ENCODE measurements at regions not wholly inside any gene's neighbourhood (a gene's known extent, or its start where the extent isn't known, plus 50 kb on each side); places are given as distances from the start of the nearest gene placed in this dataset.

- H3K4me2 ChIP-seq, result no peak overlapping the region
- H3K36me3 ChIP-seq (ENCODE audit: low read depth), result no peaks in the 10 kb centered on the region
- H3K4me3 ChIP-seq, result no peak overlapping the region
- H3F3A ChIP-seq (ENCODE audit: insufficient read depth, low read depth), result no peaks in the 10 kb centered on the region
- CTCF ChIA-PET, result no interaction called here
- no TSS peak for BruUV-seq (replicated peaks)
- intact Hi-C loops (cut with micrococcal nuclease; ENCODE audit: unreplicated experiment), result no loop called here
- DNase-seq, result no peak
- no peaks in the 10 kb centered on the region for H4K20me1 ChIP-seq (ENCODE audit: insufficient read depth)
- no peaks in the 10 kb centered on the region for H3K79me2 ChIP-seq (ENCODE audit: low read depth)
- no peaks in the 10 kb centered on the region for H3K4me1 ChIP-seq (replicated peaks; ENCODE audit: insufficient read depth)
- H3K9me2 ChIP-seq (ENCODE audit: insufficient read depth), result no peaks in the 10 kb centered on the region
- no peak overlapping the region for H3K27ac ChIP-seq
- H3K9me3 ChIP-seq (ENCODE audit: insufficient read depth, low read depth), result no peaks in the 10 kb centered on the region; the same call in none of the 2 replicates
- POLR2A ChIA-PET (ENCODE audit: unreplicated experiment), result no interaction called here
- no peaks in the 10 kb centered on the region for H3K27me3 ChIP-seq (ENCODE audit: insufficient read depth, low read depth)
- no peak overlapping the region for H2AFZ ChIP-seq
- no peak for TF ChIP-seq CTCF (conservative IDR thresholded peaks at IDR 0.05)
- TF ChIP-seq EZH2 (IDR thresholded peaks at IDR 0.05; ENCODE audit: low read depth), result no peak
Measured at GRCh38 chr7:79552463-79552862, 99.0 kb upstream of the MAGI2 start.

GRCh38 chr7:79548727-79549126 lies 95.3 kb upstream of the MAGI2 start:
- Histone ChIP-seq H4K20me1 (ENCODE audit: insufficient read depth) (no peaks in the 10 kb centered on the region), H3K36me3 (ENCODE audit: low read depth) (no peaks in the 10 kb centered on the region), H3K27ac (no peak overlapping the region), H3K79me2 (ENCODE audit: low read depth) (no peaks in the 10 kb centered on the region), H3F3A (ENCODE audit: insufficient read depth, low read depth) (no peaks in the 10 kb centered on the region), H3K27me3 (ENCODE audit: insufficient read depth, low read depth) (no peaks in the 10 kb centered on the region), H3K4me2 (no peak overlapping the region), H3K9me2 (ENCODE audit: insufficient read depth) (peaks cover 5% of the 10 kb centered on the region; the same call in 1 of the 2 replicates), H3K4me1 (replicated peaks; ENCODE audit: insufficient read depth) (no peaks in the 10 kb centered on the region), H2AFZ (no peak overlapping the region), H3K9me3 (ENCODE audit: insufficient read depth, low read depth) (no peaks in the 10 kb centered on the region; the same call in 1 of the 2 replicates), H3K4me3 (no peak overlapping the region)
- intact Hi-C loops (cut with micrococcal nuclease; ENCODE audit: unreplicated experiment), result no loop called here
- no TSS peak for BruUV-seq (replicated peaks)
- ChIA-PET POLR2A (ENCODE audit: unreplicated experiment) (no interaction called here), CTCF (no interaction called here)
- TF ChIP-seq EZH2 (IDR thresholded peaks at IDR 0.05; ENCODE audit: low read depth) (no peak), CTCF (conservative IDR thresholded peaks at IDR 0.05) (no peak)
- no peak for DNase-seq

GRCh38 chr7:79547132-79547531 lies 93.7 kb upstream of the MAGI2 start:
- no peaks in the 10 kb centered on the region for H3K4me1 ChIP-seq (replicated peaks; ENCODE audit: insufficient read depth)
- H3K27me3 ChIP-seq (ENCODE audit: insufficient read depth, low read depth), result no peaks in the 10 kb centered on the region
- no peaks in the 10 kb centered on the region for H4K20me1 ChIP-seq (ENCODE audit: insufficient read depth)
- ChIA-PET POLR2A (ENCODE audit: unreplicated experiment) (no interaction called here), CTCF (no interaction called here)
- peaks cover 5% of the 10 kb centered on the region; the same call in 1 of the 2 replicates for H3K9me2 ChIP-seq (ENCODE audit: insufficient read depth)
- no peak overlapping the region for H3K4me2 ChIP-seq
- no peak overlapping the region for H3K27ac ChIP-seq
- no peaks in the 10 kb centered on the region for H3K36me3 ChIP-seq (ENCODE audit: low read depth)
- H3K79me2 ChIP-seq (ENCODE audit: low read depth), result no peaks in the 10 kb centered on the region
- no peaks in the 10 kb centered on the region for H3F3A ChIP-seq (ENCODE audit: insufficient read depth, low read depth)
- DNase-seq, result no peak
- H3K9me3 ChIP-seq (ENCODE audit: insufficient read depth, low read depth), result no peaks in the 10 kb centered on the region
- no peak overlapping the region for H3K4me3 ChIP-seq
- BruUV-seq (replicated peaks), result no TSS peak
- intact Hi-C loops (cut with micrococcal nuclease; ENCODE audit: unreplicated experiment), result no loop called here
- no peak overlapping the region for H2AFZ ChIP-seq
- TF ChIP-seq EZH2 (IDR thresholded peaks at IDR 0.05; ENCODE audit: low read depth) (no peak), CTCF (conservative IDR thresholded peaks at IDR 0.05) (no peak)
